ENCODE measurements at regions not wholly inside any gene's neighbourhood (a gene's known extent, or its start where the extent isn't known, plus 50 kb on each side); places are given as distances from the start of the nearest gene placed in this dataset.
"Not testable (repeated sequence)": the region's sequence is repeated elsewhere in the genome, so short reads cannot be mapped to it uniquely, and the experiment has no call there.

GRCh38 chr4:4116901-4117300 lies 109.8 kb downstream of the OTOP1 start:
- peak; percentile 8 for DNase-seq (ENCODE audit: low read depth)
- in situ Hi-C loops (cut with HindIII; ENCODE audit: low pct_unique_long_range_greater_than_20kb, low sequenced_read_pairs) = not testable (repeated sequence)

- in situ Hi-C loops (cut with HindIII; ENCODE audit: low pct_unique_long_range_greater_than_20kb, low sequenced_read_pairs); DNase-seq (ENCODE audit: low read depth): not testable (repeated sequence)
Observed at GRCh38 chr4:4134368-4134767, 92.4 kb downstream of the OTOP1 start.

- in situ Hi-C loops (cut with HindIII; ENCODE audit: low pct_unique_long_range_greater_than_20kb, low sequenced_read_pairs) = not testable (repeated sequence)
Observed at GRCh38 chr4:4136621-4137020, 90.1 kb downstream of the OTOP1 start.

More at GRCh38 chr4:4136621-4137020, 90.1 kb downstream of the OTOP1 start:
- DNase-seq (ENCODE audit: low read depth) = not testable (repeated sequence)

All from Caki2 (cell line).